GM18502 (cell line): ENCODE measurements at regions not wholly inside any gene's neighbourhood (a gene's known extent, or its start where the extent isn't known, plus 50 kb on each side); places are given as distances from the start of the nearest gene placed in this dataset.
"Not testable (repeated sequence)": the region's sequence is repeated elsewhere in the genome, so short reads cannot be mapped to it uniquely, and the experiment has no call there.

Experiments
- ATAC-seq: cut with Tn5 transposase; IDR thresholded peaks from one replicate; pipeline ENCODE4 v1.9.1; 2021; ENCODE audit warnings: mild to moderate bottlenecking; ENCODE audit not compliant: unreplicated experiment, poor library complexity

GRCh38 chr16:75969120-75969519 is 242.8 kb upstream of the CPHXL start:
- ATAC-seq, result not testable (repeated sequence)

DNA sequence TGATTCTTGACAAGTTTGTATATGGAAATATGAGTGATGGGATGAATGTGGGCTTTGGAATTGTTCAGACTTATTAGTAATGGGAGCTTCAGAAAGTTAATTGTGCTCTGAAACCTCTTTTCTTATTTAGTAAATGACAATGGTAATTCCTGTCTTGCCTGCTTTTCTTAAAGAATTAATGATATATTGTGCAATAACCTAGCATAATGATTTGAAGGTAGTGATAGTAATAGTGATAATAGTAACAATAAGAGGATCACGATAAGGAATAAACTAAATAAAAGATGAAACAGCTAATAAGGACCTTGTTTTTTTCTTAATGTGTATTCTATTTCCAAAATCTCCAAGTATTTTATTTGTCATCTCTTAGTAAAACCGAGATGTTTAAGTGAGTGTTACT is 245.0 kb upstream of the CPHXL start:
- ATAC-seq, result no peak

DNA sequence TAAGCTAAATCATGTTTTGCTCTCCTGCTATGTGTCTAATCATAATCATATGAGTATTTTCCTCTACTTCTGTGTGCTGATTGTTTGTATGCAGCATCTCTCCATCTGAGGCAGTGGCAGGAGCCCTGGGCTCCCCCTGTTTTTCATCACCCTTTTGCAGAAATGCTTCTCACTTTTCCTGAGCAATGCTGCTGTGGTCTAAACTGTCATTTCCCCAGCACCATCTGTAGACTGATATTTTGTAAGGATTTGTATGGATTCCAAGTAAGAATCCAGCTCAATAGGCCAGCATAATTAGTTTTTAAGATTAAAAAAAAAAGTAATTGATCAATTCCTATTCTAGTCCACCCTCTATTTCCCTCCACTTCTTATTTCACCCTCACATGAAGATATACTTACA is 257.0 kb upstream of the CPHXL start:
- ATAC-seq, result no peak

DNA sequence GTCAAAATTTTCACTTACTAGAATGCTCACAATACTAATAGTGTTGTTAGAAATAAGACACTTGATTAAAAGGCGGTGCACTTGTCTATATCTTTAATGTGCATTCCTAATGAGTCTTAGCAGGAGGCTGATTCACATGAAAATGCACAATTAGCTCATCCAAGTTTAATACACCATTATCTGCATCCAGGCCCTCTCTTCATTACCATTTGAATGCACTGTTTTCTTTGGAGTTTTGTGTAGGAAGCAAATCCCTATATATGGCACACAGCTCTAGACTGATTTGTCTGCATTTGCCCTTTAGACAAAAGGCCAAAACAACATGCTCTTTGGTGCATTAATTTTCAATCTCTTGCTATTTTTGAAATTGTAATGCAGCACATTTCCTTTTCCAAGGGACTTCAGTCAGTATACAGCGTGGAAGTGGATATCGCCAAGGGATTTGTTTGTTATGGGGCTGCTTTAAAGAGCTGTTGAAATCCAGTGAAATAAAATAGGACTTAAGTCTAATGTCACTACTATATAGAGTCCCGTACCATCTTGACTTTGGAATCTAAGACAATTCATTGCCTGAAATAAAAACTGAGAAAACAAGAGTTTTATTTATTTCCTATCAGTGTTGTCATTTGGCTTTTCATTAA is 257.6 kb upstream of the CPHXL start:
- no peak for ATAC-seq

- ATAC-seq, result no peak
Measured at GRCh38 chr16:75987323-75987722, 261.0 kb upstream of the CPHXL start.

GRCh38 chr16:75996491-75996890 is 270.2 kb upstream of the CPHXL start:
- ATAC-seq, result no peak

- no peak for ATAC-seq
Measured at GRCh38 chr16:75997606-75998005, 271.3 kb upstream of the CPHXL start.

GRCh38 chr16:76007645-76008044 is 269.6 kb upstream of the CNTNAP4 start:
- ATAC-seq, result no peak

GRCh38 chr16:76023835-76024234 is 253.4 kb upstream of the CNTNAP4 start:
- no peak for ATAC-seq

DNA sequence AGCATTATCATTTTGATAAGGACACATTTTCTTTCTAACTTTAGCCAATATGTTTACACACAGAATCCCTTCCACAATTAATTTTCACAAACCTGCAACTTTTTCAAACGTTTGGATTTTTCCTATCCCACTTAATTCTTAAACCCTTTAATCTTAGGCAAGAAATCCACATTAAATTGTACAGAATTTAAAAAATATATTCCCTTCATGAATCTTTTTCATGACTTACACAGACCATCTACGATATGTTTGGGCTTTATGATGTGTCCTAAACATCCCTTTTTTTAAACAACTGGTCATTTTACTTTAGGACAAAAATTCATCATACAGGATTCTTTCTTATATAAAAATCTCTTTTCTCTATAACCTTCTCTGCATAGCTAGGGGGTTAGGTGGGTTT is 241.5 kb upstream of the CNTNAP4 start:
- no peak for ATAC-seq

DNA sequence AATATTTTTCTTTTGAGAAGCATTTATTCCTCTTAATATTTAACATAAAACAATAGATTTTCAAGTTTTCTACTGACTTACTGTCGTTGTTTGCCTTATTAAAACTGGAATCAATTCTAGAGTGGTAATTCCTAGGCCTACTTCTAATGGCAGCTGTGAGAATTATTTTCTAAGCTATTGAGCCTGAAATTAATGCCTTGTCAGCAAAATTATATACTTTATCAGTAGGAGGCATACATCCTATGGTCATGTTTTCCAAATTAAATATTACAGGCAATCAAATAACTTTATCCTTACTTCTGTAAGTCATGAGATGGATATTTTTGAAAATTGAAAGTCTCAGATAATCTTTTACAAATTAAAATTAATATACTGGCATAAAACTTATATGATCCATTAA is 239.1 kb upstream of the CNTNAP4 start:
- no peak for ATAC-seq

DNA sequence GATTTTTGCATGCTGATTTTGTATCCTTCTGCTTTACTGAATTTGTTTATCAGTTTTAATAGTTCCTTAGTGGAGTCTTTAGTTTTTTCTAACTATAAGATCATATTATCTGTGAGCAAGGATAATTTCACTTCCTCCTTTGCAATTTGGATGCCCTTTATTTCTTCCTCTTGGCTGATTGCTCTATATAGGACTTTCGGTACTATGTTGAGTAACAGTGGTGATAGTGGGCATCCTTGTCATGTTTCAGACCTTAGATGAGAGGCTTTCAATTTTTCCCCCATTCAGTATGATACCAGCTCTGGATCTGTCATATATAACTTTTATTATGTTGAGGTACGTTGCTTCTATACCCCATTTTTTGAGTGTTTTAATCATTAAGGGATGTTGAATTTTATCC is 224.5 kb upstream of the CNTNAP4 start:
- ATAC-seq, result no peak

DNA sequence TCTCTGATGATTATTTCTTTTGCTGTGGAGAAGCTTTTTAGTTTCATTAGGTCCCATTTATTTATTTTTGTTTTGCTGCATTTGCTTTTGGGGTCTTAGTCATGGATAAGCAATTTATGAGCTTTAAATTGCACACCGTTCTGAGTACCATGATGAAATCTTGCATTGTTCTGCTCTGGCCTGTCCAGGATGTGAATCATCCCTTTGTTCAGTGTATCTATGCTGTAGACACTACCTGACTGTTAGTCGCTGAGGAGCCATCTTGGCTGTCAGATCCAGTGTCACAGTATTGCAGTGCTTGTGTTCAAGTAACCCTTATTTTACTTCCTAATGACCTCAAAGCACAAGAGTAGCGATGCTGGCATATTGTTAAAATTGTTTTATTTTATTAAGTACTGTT is 218.0 kb upstream of the CNTNAP4 start:
- no peak for ATAC-seq

GRCh38 chr16:76059701-76060100 is 217.5 kb upstream of the CNTNAP4 start:
- ATAC-seq, result no peak

DNA sequence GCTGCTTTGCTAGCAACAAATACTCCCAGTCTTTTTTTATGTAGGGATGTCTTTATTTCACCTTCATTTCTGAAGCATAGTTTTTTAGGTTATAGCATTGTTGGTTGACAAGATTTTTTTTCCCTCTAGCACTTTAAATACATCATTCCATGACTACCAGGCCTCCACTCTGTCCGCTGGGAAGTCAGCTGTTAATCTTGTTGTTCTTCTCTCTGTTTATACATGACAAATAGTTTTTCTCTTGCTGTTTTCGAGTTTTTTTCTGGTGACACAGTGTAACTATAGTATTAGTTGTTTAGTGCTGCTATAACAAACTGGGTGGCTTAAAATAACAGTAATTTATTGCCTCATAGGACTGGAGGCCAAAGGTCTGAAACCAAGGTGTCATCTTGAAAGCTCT is 205.5 kb upstream of the CNTNAP4 start:
- ATAC-seq, result no peak

DNA sequence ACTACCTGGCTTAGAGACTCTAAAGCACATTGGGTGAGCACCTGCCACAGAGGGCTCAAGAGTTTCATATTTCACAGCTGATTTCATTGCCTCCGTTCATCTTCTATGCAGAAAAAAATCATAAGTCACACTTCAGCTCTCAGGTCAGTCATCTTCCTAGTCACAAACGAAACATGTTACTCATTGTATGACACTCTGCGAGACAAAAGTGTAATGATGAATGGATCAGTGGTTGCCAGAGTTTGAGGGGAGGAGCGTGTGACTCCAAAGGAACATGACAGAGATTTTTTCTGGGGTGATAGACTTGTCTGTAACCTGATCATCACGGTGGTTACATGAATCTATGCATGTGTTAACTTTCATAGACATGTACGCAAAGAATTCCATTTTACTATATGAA is 195.2 kb upstream of the CNTNAP4 start:
- ATAC-seq, result no peak

DNA sequence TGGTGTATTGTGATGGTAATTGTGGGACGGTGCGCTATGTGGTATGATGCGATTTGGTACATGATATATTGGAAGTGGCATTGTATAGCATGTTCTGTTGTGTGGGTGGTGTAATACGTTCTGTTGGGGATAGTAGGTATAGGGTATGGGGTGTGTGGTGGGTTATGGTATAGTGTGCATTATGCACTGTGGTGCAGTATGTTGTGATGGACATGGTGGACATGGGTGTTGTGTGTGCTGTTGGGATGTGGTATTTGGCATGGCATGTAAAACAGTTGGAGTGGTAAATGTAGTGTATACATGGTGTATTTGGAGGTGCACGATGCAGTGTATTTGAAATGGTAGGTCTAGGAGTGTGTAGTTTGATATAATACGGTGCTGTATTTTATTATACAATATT is 170.6 kb upstream of the CNTNAP4 start:
- ATAC-seq, result no peak

DNA sequence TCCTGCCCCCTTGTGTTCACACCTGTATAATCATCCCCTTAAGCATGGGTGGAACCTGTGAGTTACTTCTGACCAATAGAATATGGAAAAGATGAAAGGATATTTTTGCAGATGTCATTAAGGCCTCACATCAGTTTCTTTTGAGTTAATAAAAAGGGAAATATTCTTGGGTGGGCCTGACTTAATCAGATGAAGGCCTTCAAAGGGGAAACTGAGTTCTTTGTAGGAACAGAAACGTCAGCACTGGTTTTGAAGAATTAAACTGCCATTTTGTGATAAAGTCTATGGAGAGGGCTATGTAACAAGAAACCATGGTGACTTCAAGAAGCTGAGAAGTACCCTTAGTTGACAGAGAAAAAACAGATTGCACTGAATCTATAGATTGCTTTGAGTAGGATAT is 168.7 kb upstream of the CNTNAP4 start:
- no peak for ATAC-seq

DNA sequence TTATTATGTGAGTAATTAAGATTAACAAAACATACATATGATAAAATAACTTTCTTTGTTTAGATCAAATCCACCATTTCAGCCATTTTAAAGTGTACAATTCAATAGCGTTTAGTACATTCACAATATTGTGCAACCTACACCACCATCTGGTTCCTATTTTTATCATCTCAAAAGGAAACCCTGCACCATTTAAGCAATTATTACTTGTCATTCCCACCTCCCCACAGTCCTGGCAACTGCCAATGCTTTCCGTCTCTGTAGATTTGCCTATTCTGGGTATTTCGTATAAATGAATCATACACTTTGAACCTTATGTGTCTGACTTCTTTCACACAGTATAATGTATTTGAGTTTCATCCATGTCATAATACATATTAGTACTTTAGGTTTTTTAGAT is 162.5 kb upstream of the CNTNAP4 start:
- no peak for ATAC-seq

GRCh38 chr16:76118344-76118743 is 158.9 kb upstream of the CNTNAP4 start:
- no peak for ATAC-seq

- ATAC-seq, result no peak
Measured at GRCh38 chr16:76121636-76122035, 155.6 kb upstream of the CNTNAP4 start.

GRCh38 chr16:76123966-76124365 is 153.2 kb upstream of the CNTNAP4 start:
- no peak for ATAC-seq

- ATAC-seq, result no peak
Measured at GRCh38 chr16:76125871-76126270, 151.3 kb upstream of the CNTNAP4 start.
